MCF 10A (cell line): ENCODE measurements at regions not wholly inside any gene's neighbourhood (a gene's known extent, or its start where the extent isn't known, plus 50 kb on each side); places are given as distances from the start of the nearest gene placed in this dataset.
"Not testable (repeated sequence)": the region's sequence is repeated elsewhere in the genome, so short reads cannot be mapped to it uniquely, and the experiment has no call there.

Experiments used
- BruUV-seq: library from RNA; stranded (reverse); fragments of 400-500 nt; replicated peaks from 2 replicates; lab custom pipeline; 2021; lab: Mats Ljungman, UMichigan
- CTCF ChIA-PET: fragments of 300-600 bp; sonication (Branson Sonifier 250); formaldehyde crosslinking; extraction: SDS; loops from one replicate; lab custom pipeline; 2021; ENCODE audit warnings: antibody characterized with exemption, inconsistent platforms; lab: Yijun Ruan, JAX
- POLR2A ChIA-PET: fragments of 300-600, 350-650 bp; sonication (Branson Sonifier 250); formaldehyde crosslinking; extraction: SDS; loops from one replicate; lab custom pipeline; 2020; ENCODE audit warnings: antibody characterized with exemption, inconsistent platforms; lab: Yijun Ruan, JAX
- DNase-seq: peaks from one replicate; pipeline ENCODE4 v3.0.0-alpha.2; 2018; ENCODE audit not compliant: unreplicated experiment
- H3K27ac Mint-ChIP-seq: one replicate; pipeline ENCODE4 v1.8.0; 2022; ENCODE audit warnings: mild to moderate bottlenecking, low read depth, mixed read lengths; ENCODE audit not compliant: unreplicated experiment
- H3K27me3 Mint-ChIP-seq: one replicate; pipeline ENCODE4 v1.8.0; 2022; ENCODE audit warnings: mixed read lengths; ENCODE audit not compliant: insufficient read depth, unreplicated experiment
- H3K36me3 Mint-ChIP-seq: one replicate; pipeline ENCODE4 v1.8.0; 2022; ENCODE audit warnings: mild to moderate bottlenecking, moderate library complexity, mixed read lengths; ENCODE audit not compliant: insufficient read depth, unreplicated experiment
- H3K4me1 Mint-ChIP-seq: one replicate; pipeline ENCODE4 v1.8.0; 2022; ENCODE audit warnings: mixed read lengths; ENCODE audit not compliant: insufficient read depth, unreplicated experiment
- H3K4me3 Mint-ChIP-seq: one replicate; pipeline ENCODE4 v1.8.0; 2022; ENCODE audit warnings: mild to moderate bottlenecking, moderate library complexity, mixed read lengths; ENCODE audit not compliant: unreplicated experiment
- H3K9me3 Mint-ChIP-seq: one replicate; pipeline ENCODE4 v1.8.0; 2022; ENCODE audit warnings: mixed read lengths; ENCODE audit not compliant: unreplicated experiment
- CTCF ChIP-seq: fragments of 200-600 bp; IDR thresholded peaks from one replicate; pipeline ENCODE4 v1.8.0; 2022; ENCODE audit warnings: antibody characterized with exemption, mild to moderate bottlenecking; ENCODE audit not compliant: unreplicated experiment
- intact Hi-C: fragments of 100-400 bp; cut with micrococcal nuclease; formaldehyde crosslinking; loops from 2 replicates; pipeline ENCODE4 v1.14.1; 2022

GRCh38 chr10:121672733-121673132 lies 74.5 kb upstream of the FGFR2 start:
- intact Hi-C loops, result no loop called here
- no peaks in the 10 kb centered on the region for H3K27me3 Mint-ChIP-seq
- TF ChIP-seq CTCF, result no peak
- H3K4me1 Mint-ChIP-seq, result peaks cover 13% of the 10 kb centered on the region
- POLR2A ChIA-PET, result no interaction called here
- H3K36me3 Mint-ChIP-seq, result no peaks in the 10 kb centered on the region
- CTCF ChIA-PET, result interaction anchor here (0.6 kb wide), 1 partner anchor 52 kb away, joined by 4 read pairs; no protein-coding TSS in a partner anchor
- no peak for DNase-seq
- no peak overlapping the region for H3K27ac Mint-ChIP-seq
- no TSS peak for BruUV-seq
- no peaks in the 10 kb centered on the region for H3K9me3 Mint-ChIP-seq
- H3K4me3 Mint-ChIP-seq, result no peak overlapping the region

GRCh38 chr10:121669840-121670239 lies 71.6 kb upstream of the FGFR2 start:
- POLR2A ChIA-PET, intact Hi-C loops, CTCF ChIA-PET, H3K4me3 Mint-ChIP-seq, H3K27me3 Mint-ChIP-seq, BruUV-seq, H3K36me3 Mint-ChIP-seq, DNase-seq, H3K27ac Mint-ChIP-seq, H3K9me3 Mint-ChIP-seq: not testable (repeated sequence)
- peaks cover 13% of the 10 kb centered on the region for H3K4me1 Mint-ChIP-seq

GRCh38 chr10:121669028-121669374 lies 70.8 kb upstream of the FGFR2 start:
- ChIA-PET CTCF (interaction anchor here (0.6 to 0.7 kb wide), 2 partner anchors 613 to 727 kb away, joined by 3 to 5 read pairs; no protein-coding TSS in a partner anchor), POLR2A (interaction anchor here (0.6 to 0.7 kb wide), 3 partner anchors 16 to 57 kb away, joined by 3 read pairs; no protein-coding TSS in a partner anchor)
- no TSS peak for BruUV-seq
- no peaks in the 10 kb centered on the region for H3K36me3 Mint-ChIP-seq
- H3K4me3 Mint-ChIP-seq, result no peak overlapping the region
- DNase-seq, result no peak
- H3K4me1 Mint-ChIP-seq, result peaks cover 13% of the 10 kb centered on the region
- intact Hi-C loops, result no loop called here
- no peak for TF ChIP-seq CTCF
- no peaks in the 10 kb centered on the region for H3K9me3 Mint-ChIP-seq
- no peak overlapping the region for H3K27ac Mint-ChIP-seq
- no peaks in the 10 kb centered on the region for H3K27me3 Mint-ChIP-seq

GRCh38 chr10:121668314-121669027 lies 70.2 kb upstream of the FGFR2 start:
- Mint-ChIP-seq H3K9me3 (no peaks in the 10 kb centered on the region), H3K4me1 (peaks cover 13% of the 10 kb centered on the region), H3K4me3 (no peak overlapping the region), H3K27me3 (no peaks in the 10 kb centered on the region), H3K27ac (no peak overlapping the region), H3K36me3 (no peaks in the 10 kb centered on the region)
- POLR2A ChIA-PET, result interaction anchor here (0.6 to 1.3 kb wide), 5 partner anchors 11 to 56 kb away, joined by 3 to 5 read pairs (median 3); no protein-coding TSS in a partner anchor
- TF ChIP-seq CTCF, result no peak
- CTCF ChIA-PET, result interaction anchor here (0.6 to 1.0 kb wide), 3 partner anchors 11 to 726 kb away, joined by 3 to 7 read pairs (median 5); no protein-coding TSS in a partner anchor
- peak; percentile 52 for DNase-seq
- no TSS peak for BruUV-seq
- intact Hi-C loops, result no loop called here
